Karpas-422 (cell line): ENCODE measurements at regions not wholly inside any gene's neighbourhood (a gene's known extent, or its start where the extent isn't known, plus 50 kb on each side); places are given as distances from the start of the nearest gene placed in this dataset.

Experiments used
- DNase-seq: peaks from one replicate; pipeline ENCODE4 v3.0.0-alpha.2; 2015
- H2AFZ ChIP-seq: fragments of 200-600 bp; sonication (generic); 2 replicates; pipeline ENCODE4 v1.6.1; 2014; ENCODE audit warnings: antibody characterized with exemption, low read length, mixed read lengths
- H3K27ac ChIP-seq: fragments of 200-600 bp; sonication (generic); 2 replicates; pipeline ENCODE4 v1.5.1; 2014; ENCODE audit warnings: mild to moderate bottlenecking, low read length, moderate library complexity
- H3K27me3 ChIP-seq: fragments of 200-600 bp; sonication (generic); 2 replicates; pipeline ENCODE4 v1.6.1; 2014; ENCODE audit warnings: low read length, mixed read lengths
- H3K36me3 ChIP-seq: fragments of 200-600 bp; sonication (generic); 2 replicates; pipeline ENCODE4 v1.6.1; 2014; ENCODE audit warnings: low read length, mixed read lengths; ENCODE audit not compliant: insufficient read depth
- H3K4me1 ChIP-seq: fragments of 200-600 bp; sonication (generic); 2 replicates; pipeline ENCODE4 v1.6.1; 2014; ENCODE audit warnings: mild to moderate bottlenecking, low read length, mixed read lengths
- H3K4me2 ChIP-seq: fragments of 200-600 bp; sonication (generic); 2 replicates; pipeline ENCODE4 v1.6.1; 2014; ENCODE audit warnings: low read length, low read depth, mild to moderate bottlenecking; ENCODE audit not compliant: poor library complexity, severe bottlenecking
- H3K4me3 ChIP-seq: fragments of 200-600 bp; sonication (generic); 2 replicates; pipeline ENCODE4 v1.5.1; 2014; ENCODE audit warnings: mild to moderate bottlenecking, antibody characterized with exemption, low read length, mixed read lengths
- H3K79me2 ChIP-seq: fragments of 200-600 bp; sonication (generic); 2 replicates; pipeline ENCODE4 v1.6.1; 2014; ENCODE audit warnings: mild to moderate bottlenecking, low read length, mixed read lengths
- H3K9ac ChIP-seq: fragments of 200-600 bp; sonication (generic); 2 replicates; pipeline ENCODE4 v1.6.0; 2014; ENCODE audit warnings: low read length
- H3K9me2 ChIP-seq: fragments of 200-600 bp; sonication (generic), shearing (Covaris generic); replicated peaks from 2 replicates; pipeline ENCODE4 v1.6.0; 2014; ENCODE audit warnings: mild to moderate bottlenecking, low read length, moderate library complexity; ENCODE audit not compliant: insufficient read depth
- H3K9me3 ChIP-seq: fragments of 300-700, 200-600 bp; sonication (generic); 2 replicates; pipeline ENCODE4 v1.6.1; 2014; ENCODE audit warnings: low read length, mixed read lengths
- H4K20me1 ChIP-seq: fragments of 200-600 bp; sonication (generic); 2 replicates; pipeline ENCODE4 v1.6.1; 2014; ENCODE audit warnings: mild to moderate bottlenecking, antibody characterized with exemption, low read length, low read depth; ENCODE audit not compliant: insufficient read depth

- Histone ChIP-seq H3K9me2 (no peaks in the 10 kb centered on the region), H3K36me3 (no peaks in the 10 kb centered on the region), H3K79me2 (no peaks in the 10 kb centered on the region), H3K9me3 (no peaks in the 10 kb centered on the region), H3K4me2 (no peak overlapping the region), H2AFZ (no peak overlapping the region), H3K9ac (no peak overlapping the region), H3K27me3 (no peaks in the 10 kb centered on the region), H3K4me3 (no peak overlapping the region), H4K20me1 (peaks cover 51% of the 10 kb centered on the region), H3K4me1 (peaks cover under 1% of the 10 kb centered on the region; the same call in 1 of the 2 replicates), H3K27ac (no peak overlapping the region)
- no peak for DNase-seq
Observed at GRCh38 chr2:134134313-134134706, 119.6 kb upstream of the MGAT5 start.

DNA sequence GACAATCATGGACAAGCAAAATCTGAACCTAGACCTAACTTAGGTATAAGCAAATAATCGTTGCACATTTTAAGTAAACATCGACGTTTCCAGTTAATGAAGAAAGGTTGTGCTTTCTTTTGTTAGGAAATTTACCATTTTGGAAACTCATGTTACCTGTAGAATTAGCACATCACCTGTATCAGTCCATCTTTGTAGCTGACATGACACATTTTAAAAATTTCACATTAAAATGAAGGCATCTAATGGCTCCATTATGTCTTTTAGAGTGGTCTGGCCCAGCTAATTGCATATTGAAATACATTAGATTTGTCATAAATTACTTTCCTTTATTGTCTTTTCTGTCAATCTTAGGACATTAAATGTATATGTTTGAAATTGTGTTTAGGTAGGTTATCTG is 119.0 kb upstream of the MGAT5 start:
- Histone ChIP-seq H3K9me3 (no peaks in the 10 kb centered on the region), H3K79me2 (no peaks in the 10 kb centered on the region), H3K9me2 (no peaks in the 10 kb centered on the region), H3K36me3 (no peaks in the 10 kb centered on the region), H4K20me1 (peaks cover 56% of the 10 kb centered on the region), H3K27ac (no peak overlapping the region), H3K4me2 (no peak overlapping the region), H3K4me1 (no peaks in the 10 kb centered on the region), H3K9ac (no peak overlapping the region), H2AFZ (no peak overlapping the region), H3K27me3 (no peaks in the 10 kb centered on the region), H3K4me3 (no peak overlapping the region)
- DNase-seq: no peak

DNA sequence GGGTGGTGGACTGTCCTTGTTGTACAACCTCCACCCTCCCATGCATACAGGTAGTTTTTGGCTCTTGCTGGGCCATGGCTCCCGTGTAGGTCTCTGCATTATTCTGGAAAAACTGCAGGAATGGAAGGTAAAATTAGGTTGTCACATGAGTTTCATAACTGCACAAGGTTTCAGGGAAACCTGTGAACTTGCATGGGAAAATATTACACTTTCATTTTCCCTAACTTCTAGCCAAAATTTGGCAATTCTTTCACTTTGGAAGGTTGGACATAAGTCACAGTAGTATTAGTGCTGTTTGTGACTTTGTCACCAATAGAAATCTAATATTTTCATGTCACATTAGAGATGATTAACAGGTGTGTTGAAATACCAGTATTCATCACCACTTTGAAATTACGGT is 118.1 kb upstream of the MGAT5 start:
- Histone ChIP-seq H3K9me2 (no peaks in the 10 kb centered on the region), H3K4me1 (no peaks in the 10 kb centered on the region), H3K4me3 (no peak overlapping the region), H3K27me3 (no peaks in the 10 kb centered on the region), H3K9me3 (no peaks in the 10 kb centered on the region), H3K4me2 (no peak overlapping the region), H2AFZ (no peak overlapping the region), H3K36me3 (no peaks in the 10 kb centered on the region), H3K27ac (no peak overlapping the region), H4K20me1 (peaks cover 65% of the 10 kb centered on the region), H3K79me2 (no peaks in the 10 kb centered on the region), H3K9ac (no peak overlapping the region)
- no peak for DNase-seq

- Histone ChIP-seq H3K4me3 (no peak overlapping the region), H3K9me3 (no peaks in the 10 kb centered on the region), H3K4me2 (no peak overlapping the region), H3K9ac (no peak overlapping the region), H4K20me1 (peaks cover 70% of the 10 kb centered on the region), H3K4me1 (no peaks in the 10 kb centered on the region), H3K27ac (no peak overlapping the region), H3K9me2 (no peaks in the 10 kb centered on the region), H3K36me3 (no peaks in the 10 kb centered on the region), H3K79me2 (no peaks in the 10 kb centered on the region), H2AFZ (no peak overlapping the region), H3K27me3 (no peaks in the 10 kb centered on the region)
- no peak for DNase-seq
Observed at GRCh38 chr2:134136731-134137130, 117.1 kb upstream of the MGAT5 start.

GRCh38 chr2:134137182-134137611 is 116.7 kb upstream of the MGAT5 start:
- Histone ChIP-seq H4K20me1 (peaks cover 74% of the 10 kb centered on the region), H3K9me2 (no peaks in the 10 kb centered on the region), H3K4me2 (no peak overlapping the region), H3K9ac (no peak overlapping the region), H3K27me3 (no peaks in the 10 kb centered on the region), H3K4me1 (no peaks in the 10 kb centered on the region), H3K36me3 (no peaks in the 10 kb centered on the region), H3K4me3 (no peak overlapping the region), H2AFZ (no peak overlapping the region), H3K27ac (no peak overlapping the region), H3K9me3 (no peaks in the 10 kb centered on the region), H3K79me2 (no peaks in the 10 kb centered on the region)
- DNase-seq: no peak

DNA sequence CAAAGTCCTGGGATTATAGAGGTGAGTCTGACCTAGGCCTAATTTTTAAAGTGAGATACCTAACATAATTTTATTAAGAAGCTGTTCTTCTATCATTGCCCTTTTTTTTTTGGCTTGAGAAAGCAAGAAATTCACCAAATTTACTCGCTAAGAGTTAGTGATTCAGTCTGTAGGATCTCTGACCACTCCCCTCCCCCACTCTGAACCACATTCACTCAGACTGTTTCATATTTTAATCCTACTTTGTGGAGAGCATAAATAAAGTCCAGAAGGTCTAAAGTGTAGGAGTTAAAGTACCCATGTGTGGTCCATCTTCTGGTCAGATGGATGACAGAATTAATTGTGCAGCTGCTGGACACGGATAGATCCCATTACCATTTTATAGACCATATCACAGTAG is 115.8 kb upstream of the MGAT5 start:
- Histone ChIP-seq H3K9me3 (no peaks in the 10 kb centered on the region), H3K79me2 (no peaks in the 10 kb centered on the region), H4K20me1 (peaks cover 80% of the 10 kb centered on the region), H3K4me3 (no peak overlapping the region), H3K9ac (no peak overlapping the region), H3K4me2 (no peak overlapping the region), H3K9me2 (no peaks in the 10 kb centered on the region), H3K27me3 (no peaks in the 10 kb centered on the region), H3K4me1 (no peaks in the 10 kb centered on the region), H3K27ac (no peak overlapping the region), H2AFZ (no peak overlapping the region), H3K36me3 (no peaks in the 10 kb centered on the region)
- no peak for DNase-seq

- Histone ChIP-seq H3K36me3 (no peaks in the 10 kb centered on the region), H3K4me3 (no peak overlapping the region), H3K4me1 (no peaks in the 10 kb centered on the region), H3K4me2 (no peak overlapping the region), H3K9me3 (no peaks in the 10 kb centered on the region), H3K27ac (no peak overlapping the region), H3K9me2 (no peaks in the 10 kb centered on the region), H3K9ac (no peak overlapping the region), H3K79me2 (no peaks in the 10 kb centered on the region), H2AFZ (no peak overlapping the region), H3K27me3 (no peaks in the 10 kb centered on the region), H4K20me1 (peaks cover 79% of the 10 kb centered on the region)
- DNase-seq: no peak
Observed at GRCh38 chr2:134139611-134140010, 114.3 kb upstream of the MGAT5 start.

GRCh38 chr2:134140251-134140661 is 113.6 kb upstream of the MGAT5 start:
- Histone ChIP-seq H3K9ac (no peak overlapping the region), H3K27me3 (no peaks in the 10 kb centered on the region), H3K79me2 (no peaks in the 10 kb centered on the region), H3K9me3 (no peaks in the 10 kb centered on the region), H3K36me3 (no peaks in the 10 kb centered on the region), H3K27ac (no peak overlapping the region), H3K9me2 (no peaks in the 10 kb centered on the region), H4K20me1 (peaks cover 79% of the 10 kb centered on the region), H3K4me1 (no peaks in the 10 kb centered on the region), H3K4me2 (no peak overlapping the region), H3K4me3 (no peak overlapping the region), H2AFZ (no peak overlapping the region)
- DNase-seq: no peak
